ENCODE measurements at regions not wholly inside any gene's neighbourhood (a gene's known extent, or its start where the extent isn't known, plus 50 kb on each side); places are given as distances from the start of the nearest gene placed in this dataset.

DNA sequence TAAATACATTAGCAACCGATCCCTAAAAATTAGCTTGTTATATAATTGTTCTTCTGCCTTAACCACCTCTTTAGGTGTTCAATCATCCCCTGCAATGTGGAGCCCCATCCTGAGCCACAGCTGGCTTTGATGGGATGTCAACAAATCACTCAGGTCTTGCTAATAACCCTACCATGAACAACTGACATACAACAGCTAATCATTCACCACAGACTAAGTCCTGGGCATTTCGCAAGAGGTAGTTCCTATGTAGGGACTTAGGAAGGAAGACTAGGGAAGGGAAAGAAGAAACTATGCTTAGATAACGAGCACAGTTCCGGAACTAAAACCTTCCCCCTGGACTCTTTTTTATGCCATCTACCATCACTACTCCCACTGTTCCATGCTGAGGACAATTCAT, 63.6 kb upstream of the PTCHD1 start:
- H3K9me3 ChIP-seq = no peaks in the 10 kb centered on the region
- intact Hi-C loops (cut with DNase I) = no loop called here
- ATAC-seq = no peak
- no peaks in the 10 kb centered on the region for H3K4me1 ChIP-seq
- H3K4me3 ChIP-seq = no peak overlapping the region
- TF ChIP-seq, protein P1, sequence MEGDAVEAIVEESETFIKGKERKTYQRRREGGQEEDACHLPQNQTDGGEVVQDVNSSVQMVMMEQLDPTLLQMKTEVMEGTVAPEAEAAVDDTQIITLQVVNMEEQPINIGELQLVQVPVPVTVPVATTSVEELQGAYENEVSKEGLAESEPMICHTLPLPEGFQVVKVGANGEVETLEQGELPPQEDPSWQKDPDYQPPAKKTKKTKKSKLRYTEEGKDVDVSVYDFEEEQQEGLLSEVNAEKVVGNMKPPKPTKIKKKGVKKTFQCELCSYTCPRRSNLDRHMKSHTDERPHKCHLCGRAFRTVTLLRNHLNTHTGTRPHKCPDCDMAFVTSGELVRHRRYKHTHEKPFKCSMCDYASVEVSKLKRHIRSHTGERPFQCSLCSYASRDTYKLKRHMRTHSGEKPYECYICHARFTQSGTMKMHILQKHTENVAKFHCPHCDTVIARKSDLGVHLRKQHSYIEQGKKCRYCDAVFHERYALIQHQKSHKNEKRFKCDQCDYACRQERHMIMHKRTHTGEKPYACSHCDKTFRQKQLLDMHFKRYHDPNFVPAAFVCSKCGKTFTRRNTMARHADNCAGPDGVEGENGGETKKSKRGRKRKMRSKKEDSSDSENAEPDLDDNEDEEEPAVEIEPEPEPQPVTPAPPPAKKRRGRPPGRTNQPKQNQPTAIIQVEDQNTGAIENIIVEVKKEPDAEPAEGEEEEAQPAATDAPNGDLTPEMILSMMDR (IDR thresholded peaks at IDR 0.05) = no peak
- no peaks in the 10 kb centered on the region for H3K36me3 ChIP-seq
- 83 to 97% methylated on average over 3 to 4 of the region's 4 CpGs for WGBS, 2 donors
- no peaks in the 10 kb centered on the region for H3K27me3 ChIP-seq
- H3K27ac ChIP-seq = no peak overlapping the region
- no peak for DNase-seq

DNA sequence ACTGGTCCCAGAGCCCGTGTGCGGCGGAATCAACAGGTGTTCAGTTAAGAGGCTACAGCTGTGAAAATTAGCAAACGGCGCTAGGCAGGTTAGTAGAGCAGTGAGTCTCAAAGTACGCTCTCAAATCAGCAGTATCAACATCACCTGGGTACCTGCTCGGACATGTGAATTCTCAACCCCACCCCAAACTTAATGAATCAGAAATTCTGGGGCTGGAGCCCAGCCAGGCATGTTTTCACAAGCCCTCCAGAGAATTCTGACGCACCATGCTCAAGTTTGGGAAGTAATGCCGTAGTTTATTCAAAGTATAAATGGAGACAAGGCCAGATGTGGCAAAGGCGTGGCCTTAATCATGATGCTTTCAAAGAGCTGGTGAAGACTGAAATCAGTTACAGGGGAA, 58.2 kb upstream of the PTCHD1 start:
- no peaks in the 10 kb centered on the region for H3K27me3 ChIP-seq
- H3K4me3 ChIP-seq = no peak overlapping the region
- no peak overlapping the region for H3K27ac ChIP-seq
- intact Hi-C loops (cut with DNase I) = no loop called here
- DNase-seq (no peak), ATAC-seq (no peak)
- no peaks in the 10 kb centered on the region for H3K36me3 ChIP-seq
- no peaks in the 10 kb centered on the region for H3K4me1 ChIP-seq
- H3K9me3 ChIP-seq = no peaks in the 10 kb centered on the region
- TF ChIP-seq, protein P1 (IDR thresholded peaks at IDR 0.05) = no peak
- 94% methylated on average over 10 of the region's 10 CpGs for WGBS, 2 donors
